GM21529 (cell line): ENCODE measurements at regions not wholly inside any gene's neighbourhood (a gene's known extent, or its start where the extent isn't known, plus 50 kb on each side); places are given as distances from the start of the nearest gene placed in this dataset.
"Not testable (repeated sequence)": the region's sequence is repeated elsewhere in the genome, so short reads cannot be mapped to it uniquely, and the experiment has no call there.

Source experiments
- ATAC-seq: cut with Tn5 transposase; IDR thresholded peaks from one replicate; pipeline ENCODE4 v1.9.1; 2021; ENCODE audit not compliant: unreplicated experiment

GRCh38 chr18:73153271-73153670 lies 285.5 kb upstream of the NETO1 start:
- no peak for ATAC-seq

GRCh38 chr18:73151086-73151485 lies 283.3 kb upstream of the NETO1 start:
- no peak for ATAC-seq

- no peak for ATAC-seq
Observed at GRCh38 chr18:73150199-73150598, 282.4 kb upstream of the NETO1 start.

GRCh38 chr18:73147590-73147989 lies 279.8 kb upstream of the NETO1 start:
- ATAC-seq = no peak

GRCh38 chr18:73144030-73144429 lies 276.2 kb upstream of the NETO1 start:
- ATAC-seq = no peak

- ATAC-seq = no peak
Observed at GRCh38 chr18:73136134-73136533, 268.3 kb upstream of the NETO1 start.

- ATAC-seq = no peak
Observed at GRCh38 chr18:73124175-73124574, 256.4 kb upstream of the NETO1 start.

- ATAC-seq = no peak
Observed at GRCh38 chr18:73121207-73121606, 253.4 kb upstream of the NETO1 start.

GRCh38 chr18:73120626-73121025 lies 252.8 kb upstream of the NETO1 start:
- ATAC-seq = no peak

- no peak for ATAC-seq
Observed at GRCh38 chr18:73119574-73119973, 251.8 kb upstream of the NETO1 start.

- ATAC-seq = no peak
Observed at GRCh38 chr18:73118121-73118816, 250.5 kb upstream of the NETO1 start.

- ATAC-seq = no peak
Observed at GRCh38 chr18:73110307-73110706, 242.5 kb upstream of the NETO1 start.

- ATAC-seq = no peak
Observed at GRCh38 chr18:73101977-73102376, 234.2 kb upstream of the NETO1 start.

- not testable (repeated sequence) for ATAC-seq
Observed at GRCh38 chr18:73101491-73101890, 233.7 kb upstream of the NETO1 start.

- no peak for ATAC-seq
Observed at GRCh38 chr18:73099759-73100158, 232.0 kb upstream of the NETO1 start.

GRCh38 chr18:73093687-73094250 lies 226.0 kb upstream of the NETO1 start:
- no peak for ATAC-seq

- ATAC-seq = no peak
Observed at GRCh38 chr18:73088445-73088844, 220.7 kb upstream of the NETO1 start.

- ATAC-seq = no peak
Observed at GRCh38 chr18:73087282-73087977, 219.6 kb upstream of the NETO1 start.

GRCh38 chr18:73079920-73080319 lies 212.1 kb upstream of the NETO1 start:
- ATAC-seq = no peak

- ATAC-seq = no peak
Observed at GRCh38 chr18:73060666-73061288, 193.0 kb upstream of the NETO1 start.

- ATAC-seq = no peak
Observed at GRCh38 chr18:73059280-73059679, 191.5 kb upstream of the NETO1 start.

- ATAC-seq = no peak
Observed at GRCh38 chr18:73047688-73048087, 179.9 kb upstream of the NETO1 start.
